ENCODE measurements at regions not wholly inside any gene's neighbourhood (a gene's known extent, or its start where the extent isn't known, plus 50 kb on each side); places are given as distances from the start of the nearest gene placed in this dataset.
A peak's percentile ranks its signal among the peaks of the same experiment; 100 is the strongest.

DNA sequence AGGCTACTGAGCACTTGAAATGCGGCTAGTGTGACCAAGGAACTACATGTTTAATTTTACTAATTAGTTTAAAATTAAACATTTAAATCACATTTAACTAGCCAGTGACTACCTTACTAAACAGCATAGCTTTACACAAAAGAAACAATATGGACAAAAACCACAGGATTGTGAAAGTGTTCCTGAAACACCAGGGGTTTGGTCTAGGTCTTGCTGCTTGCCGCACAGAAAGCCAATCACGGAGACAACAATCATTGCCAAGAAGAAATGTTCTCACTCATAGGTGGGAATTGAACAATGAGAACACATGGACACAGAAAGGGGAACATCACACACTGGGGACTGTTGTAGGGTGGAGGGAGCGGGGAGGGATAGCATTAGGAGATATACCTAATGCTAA lies 309.5 kb downstream of the C11orf87 start:
- TF ChIP-seq ZNF8 (CRISPR knock-in tag; IDR thresholded peaks at IDR 0.05) (no peak), ZNF70 (CRISPR knock-in tag; IDR thresholded peaks at IDR 0.05) (no peak), RARB (CRISPR knock-in tag; IDR thresholded peaks at IDR 0.05) (no peak), PPARA (CRISPR knock-in tag; IDR thresholded peaks at IDR 0.05; ENCODE audit: borderline replicate concordance) (no peak), ZFP30 (CRISPR knock-in tag; IDR thresholded peaks at IDR 0.05) (no peak), ARNTL (CRISPR knock-in tag; IDR thresholded peaks at IDR 0.05; ENCODE audit: borderline replicate concordance, low read depth) (no peak), TCF4 (CRISPR knock-in tag; IDR thresholded peaks at IDR 0.05; ENCODE audit: borderline replicate concordance) (no peak), CSDC2 (CRISPR knock-in tag; IDR thresholded peaks at IDR 0.05) (no peak), POU6F1 (CRISPR knock-in tag; IDR thresholded peaks at IDR 0.05; ENCODE audit: borderline replicate concordance, low read depth) (no peak), SNAI2 (CRISPR knock-in tag; IDR thresholded peaks at IDR 0.05) (no peak), CREB5 (CRISPR knock-in tag; IDR thresholded peaks at IDR 0.05; ENCODE audit: low read depth) (no peak), ZC3H10 (CRISPR knock-in tag; IDR thresholded peaks at IDR 0.05) (no peak), OSR1 (CRISPR knock-in tag; IDR thresholded peaks at IDR 0.05) (no peak)
- TF ChIP-seq, protein P1, sequence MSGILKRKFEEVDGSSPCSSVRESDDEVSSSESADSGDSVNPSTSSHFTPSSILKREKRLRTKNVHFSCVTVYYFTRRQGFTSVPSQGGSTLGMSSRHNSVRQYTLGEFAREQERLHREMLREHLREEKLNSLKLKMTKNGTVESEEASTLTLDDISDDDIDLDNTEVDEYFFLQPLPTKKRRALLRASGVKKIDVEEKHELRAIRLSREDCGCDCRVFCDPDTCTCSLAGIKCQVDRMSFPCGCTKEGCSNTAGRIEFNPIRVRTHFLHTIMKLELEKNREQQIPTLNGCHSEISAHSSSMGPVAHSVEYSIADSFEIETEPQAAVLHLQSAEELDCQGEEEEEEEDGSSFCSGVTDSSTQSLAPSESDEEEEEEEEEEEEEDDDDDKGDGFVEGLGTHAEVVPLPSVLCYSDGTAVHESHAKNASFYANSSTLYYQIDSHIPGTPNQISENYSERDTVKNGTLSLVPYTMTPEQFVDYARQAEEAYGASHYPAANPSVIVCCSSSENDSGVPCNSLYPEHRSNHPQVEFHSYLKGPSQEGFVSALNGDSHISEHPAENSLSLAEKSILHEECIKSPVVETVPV (CRISPR knock-in tag; IDR thresholded peaks at IDR 0.05): no peak
- TF ChIP-seq, protein P2, sequence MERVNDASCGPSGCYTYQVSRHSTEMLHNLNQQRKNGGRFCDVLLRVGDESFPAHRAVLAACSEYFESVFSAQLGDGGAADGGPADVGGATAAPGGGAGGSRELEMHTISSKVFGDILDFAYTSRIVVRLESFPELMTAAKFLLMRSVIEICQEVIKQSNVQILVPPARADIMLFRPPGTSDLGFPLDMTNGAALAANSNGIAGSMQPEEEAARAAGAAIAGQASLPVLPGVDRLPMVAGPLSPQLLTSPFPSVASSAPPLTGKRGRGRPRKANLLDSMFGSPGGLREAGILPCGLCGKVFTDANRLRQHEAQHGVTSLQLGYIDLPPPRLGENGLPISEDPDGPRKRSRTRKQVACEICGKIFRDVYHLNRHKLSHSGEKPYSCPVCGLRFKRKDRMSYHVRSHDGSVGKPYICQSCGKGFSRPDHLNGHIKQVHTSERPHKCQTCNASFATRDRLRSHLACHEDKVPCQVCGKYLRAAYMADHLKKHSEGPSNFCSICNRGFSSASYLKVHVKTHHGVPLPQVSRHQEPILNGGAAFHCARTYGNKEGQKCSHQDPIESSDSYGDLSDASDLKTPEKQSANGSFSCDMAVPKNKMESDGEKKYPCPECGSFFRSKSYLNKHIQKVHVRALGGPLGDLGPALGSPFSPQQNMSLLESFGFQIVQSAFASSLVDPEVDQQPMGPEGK (CRISPR knock-in tag; IDR thresholded peaks at IDR 0.05; ENCODE audit: borderline replicate concordance): no peak
- no peak for ATAC-seq

GRCh38 chr11:109733245-109733644 lies 311.3 kb downstream of the C11orf87 start:
- ATAC-seq: peak; percentile 59; the same call in 2 of the 3 replicates
- TF ChIP-seq ISL1 (CRISPR knock-in tag; IDR thresholded peaks at IDR 0.05) (peak; percentile 64; the same call in 1 of the 2 replicates), ZFP3 (CRISPR knock-in tag; IDR thresholded peaks at IDR 0.05) (peak; percentile 60; the same call in 1 of the 2 replicates), SNAI2 (CRISPR knock-in tag; IDR thresholded peaks at IDR 0.05) (peak; percentile 12; the same call in 1 of the 2 replicates), CSDC2 (CRISPR knock-in tag; IDR thresholded peaks at IDR 0.05) (peak; percentile 87; the same call in 1 of the 2 replicates), CREB5 (CRISPR knock-in tag; IDR thresholded peaks at IDR 0.05; ENCODE audit: low read depth) (no peak)
- TF ChIP-seq, protein P1 (CRISPR knock-in tag; IDR thresholded peaks at IDR 0.05): no peak

GRCh38 chr11:109734566-109734965 lies 312.6 kb downstream of the C11orf87 start:
- TF ChIP-seq ISL1 (CRISPR knock-in tag; IDR thresholded peaks at IDR 0.05): peak; percentile 54
- no peak for TF ChIP-seq BACH2 (CRISPR knock-in tag; IDR thresholded peaks at IDR 0.05; ENCODE audit: borderline replicate concordance)

GRCh38 chr11:109735128-109735527 lies 313.1 kb downstream of the C11orf87 start:
- no peak for ATAC-seq
- TF ChIP-seq, protein P2 (CRISPR knock-in tag; IDR thresholded peaks at IDR 0.05; ENCODE audit: borderline replicate concordance): no peak
- no peak for TF ChIP-seq ARNTL (CRISPR knock-in tag; IDR thresholded peaks at IDR 0.05; ENCODE audit: borderline replicate concordance, low read depth)
- TF ChIP-seq CREB5 (CRISPR knock-in tag; IDR thresholded peaks at IDR 0.05; ENCODE audit: low read depth): no peak
- no peak for TF ChIP-seq OSR1 (CRISPR knock-in tag; IDR thresholded peaks at IDR 0.05)
- TF ChIP-seq ZNF70 (CRISPR knock-in tag; IDR thresholded peaks at IDR 0.05): no peak
- TF ChIP-seq GLIS3 (CRISPR knock-in tag; IDR thresholded peaks at IDR 0.05): no peak
- no peak for TF ChIP-seq TOX (CRISPR knock-in tag; IDR thresholded peaks at IDR 0.05; ENCODE audit: borderline replicate concordance)
- TF ChIP-seq ISL1 (CRISPR knock-in tag; IDR thresholded peaks at IDR 0.05): no peak
- no peak for TF ChIP-seq CSDC2 (CRISPR knock-in tag; IDR thresholded peaks at IDR 0.05)
- no peak for TF ChIP-seq TCF4 (CRISPR knock-in tag; IDR thresholded peaks at IDR 0.05; ENCODE audit: borderline replicate concordance)
- TF ChIP-seq ESRRG (CRISPR knock-in tag; IDR thresholded peaks at IDR 0.05): no peak
- TF ChIP-seq ZNF565 (CRISPR knock-in tag; conservative IDR thresholded peaks at IDR 0.05; ENCODE audit: low read depth): no peak

More at GRCh38 chr11:109734566-109734965, 312.6 kb downstream of the C11orf87 start:
- peak; percentile 42 for ATAC-seq

All from SK-N-SH treated with all-trans-retinoic acid at 6 μM for 48 hours (cell line).